Hepatocyte (in vitro differentiated cells): ENCODE measurements at regions not wholly inside any gene's neighbourhood (a gene's known extent, or its start where the extent isn't known, plus 50 kb on each side); places are given as distances from the start of the nearest gene placed in this dataset.

Experiments
- EZH2 ChIP-seq: fragments of 200-600 bp; sonication (generic); IDR thresholded peaks from 2 replicates; pipeline ENCODE4 v1.6.1; 2016; ENCODE audit warnings: antibody characterized with exemption, mild to moderate bottlenecking, borderline replicate concordance
- EZH2phosphoT487 ChIP-seq: fragments of 200-600 bp; sonication (generic); IDR thresholded peaks from one replicate; pipeline ENCODE4 v1.6.1; 2018; ENCODE audit warnings: antibody characterized with exemption, mild to moderate bottlenecking, low read depth, moderate library complexity; ENCODE audit not compliant: unreplicated experiment, severe bottlenecking
- TF ChIP-seq, protein P1 (sequence below): fragments of 200-600 bp; sonication (generic); IDR thresholded peaks from 2 replicates; pipeline ENCODE4 v1.5.1; 2016; ENCODE audit warnings: antibody characterized with exemption, mild to moderate bottlenecking; ENCODE audit not compliant: poor library complexity

DNA sequence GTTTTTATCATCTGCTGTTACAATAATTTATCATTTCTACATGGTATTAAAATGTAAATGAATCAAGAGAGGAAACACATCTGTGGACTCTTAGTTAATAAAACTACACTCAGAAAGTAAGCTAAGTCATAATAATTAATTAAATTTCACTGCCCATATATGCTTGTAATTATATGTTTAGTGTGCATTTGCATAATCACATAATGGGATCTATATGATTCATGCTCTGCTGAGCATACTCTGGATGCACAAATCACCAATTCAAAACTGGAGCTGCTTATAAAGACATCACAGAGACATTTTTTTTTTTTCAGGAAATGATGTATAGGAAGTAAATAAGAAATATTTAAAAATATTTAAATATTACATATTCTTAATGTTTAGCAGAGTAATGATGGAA lies 151.6 kb upstream of the STEAP4 start:
- TF ChIP-seq, protein P1, sequence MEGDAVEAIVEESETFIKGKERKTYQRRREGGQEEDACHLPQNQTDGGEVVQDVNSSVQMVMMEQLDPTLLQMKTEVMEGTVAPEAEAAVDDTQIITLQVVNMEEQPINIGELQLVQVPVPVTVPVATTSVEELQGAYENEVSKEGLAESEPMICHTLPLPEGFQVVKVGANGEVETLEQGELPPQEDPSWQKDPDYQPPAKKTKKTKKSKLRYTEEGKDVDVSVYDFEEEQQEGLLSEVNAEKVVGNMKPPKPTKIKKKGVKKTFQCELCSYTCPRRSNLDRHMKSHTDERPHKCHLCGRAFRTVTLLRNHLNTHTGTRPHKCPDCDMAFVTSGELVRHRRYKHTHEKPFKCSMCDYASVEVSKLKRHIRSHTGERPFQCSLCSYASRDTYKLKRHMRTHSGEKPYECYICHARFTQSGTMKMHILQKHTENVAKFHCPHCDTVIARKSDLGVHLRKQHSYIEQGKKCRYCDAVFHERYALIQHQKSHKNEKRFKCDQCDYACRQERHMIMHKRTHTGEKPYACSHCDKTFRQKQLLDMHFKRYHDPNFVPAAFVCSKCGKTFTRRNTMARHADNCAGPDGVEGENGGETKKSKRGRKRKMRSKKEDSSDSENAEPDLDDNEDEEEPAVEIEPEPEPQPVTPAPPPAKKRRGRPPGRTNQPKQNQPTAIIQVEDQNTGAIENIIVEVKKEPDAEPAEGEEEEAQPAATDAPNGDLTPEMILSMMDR = no peak
- TF ChIP-seq EZH2 (no peak), EZH2phosphoT487 (no peak)
